OCI-LY7 (cell line): ENCODE measurements at regions not wholly inside any gene's neighbourhood (a gene's known extent, or its start where the extent isn't known, plus 50 kb on each side); places are given as distances from the start of the nearest gene placed in this dataset.

Source experiments
- BruUV-seq: library from RNA; stranded (reverse); fragments of 400-500 nt; replicated peaks from 2 replicates; lab custom pipeline; 2021; lab: Mats Ljungman, UMichigan
- CTCF ChIA-PET: fragments of 300-600 bp; sonication (Branson Sonifier 250); formaldehyde crosslinking; loops from one replicate; lab custom pipeline; 2022; ENCODE audit warnings: antibody characterized with exemption; ENCODE audit not compliant: unreplicated experiment; lab: Charles Lee
- POLR2A ChIA-PET: fragments of 300-600 bp; sonication (Branson Sonifier 250); formaldehyde crosslinking; loops from one replicate; lab custom pipeline; 2022; ENCODE audit warnings: antibody characterized with exemption; lab: Charles Lee
- DNase-seq: peaks from one replicate; pipeline ENCODE4 v3.0.0-alpha.2; 2015; ENCODE audit warnings: low spot score
- H2AFZ ChIP-seq: fragments of 200-600 bp; sonication (generic), shearing (Covaris generic); 2 replicates; pipeline ENCODE4 v1.6.1; 2014; ENCODE audit warnings: mild to moderate bottlenecking, antibody characterized with exemption, low read length, moderate library complexity
- H3K27ac ChIP-seq: fragments of 200-600 bp; sonication (generic); 2 replicates; pipeline ENCODE4 v1.5.1; 2014; ENCODE audit warnings: mixed run types, low read depth, mild to moderate bottlenecking, moderate library complexity, low read length, inconsistent platforms; ENCODE audit not compliant: poor library complexity, severe bottlenecking
- H3K36me3 ChIP-seq: fragments of 200-600 bp; sonication (generic); 2 replicates; pipeline ENCODE4 v1.6.1; 2014; ENCODE audit warnings: mild to moderate bottlenecking, antibody characterized with exemption, low read length, moderate library complexity, mixed read lengths; ENCODE audit not compliant: insufficient read depth
- H3K4me1 ChIP-seq: fragments of 200-600 bp; sonication (generic); 2 replicates; pipeline ENCODE4 v1.5.1; 2014; ENCODE audit warnings: mild to moderate bottlenecking, low read length; ENCODE audit not compliant: insufficient read depth, poor library complexity, severe bottlenecking
- H3K4me2 ChIP-seq: fragments of 200-600 bp; sonication (generic); 2 replicates; pipeline ENCODE4 v1.6.1; 2014; ENCODE audit warnings: mild to moderate bottlenecking, low read length
- H3K4me3 ChIP-seq: fragments of 200-600 bp; sonication (generic); 2 replicates; pipeline ENCODE4 v1.5.1; 2014; ENCODE audit warnings: mild to moderate bottlenecking, low read depth, low read length; ENCODE audit not compliant: poor library complexity, severe bottlenecking
- H3K79me2 ChIP-seq: fragments of 200-600 bp; sonication (generic); 2 replicates; pipeline ENCODE4 v1.6.1; 2016; ENCODE audit warnings: low read depth, mild to moderate bottlenecking, low read length, moderate library complexity, mixed read lengths; ENCODE audit not compliant: insufficient read depth
- H3K9me2 ChIP-seq: fragments of 200-600 bp; sonication (generic); 2 replicates; pipeline ENCODE4 v1.6.1; 2016; ENCODE audit warnings: mild to moderate bottlenecking, low read length, mixed read lengths; ENCODE audit not compliant: insufficient read depth
- H3K9me3 ChIP-seq: fragments of 200-600 bp; sonication (generic); 2 replicates; pipeline ENCODE4 v1.6.1; 2014; ENCODE audit warnings: mild to moderate bottlenecking, mixed run types, low read length, mixed read lengths
- H4K20me1 ChIP-seq: fragments of 200-600 bp; sonication (generic); 2 replicates; pipeline ENCODE4 v1.6.1; 2014; ENCODE audit warnings: mild to moderate bottlenecking, antibody characterized with exemption, low read length, moderate library complexity, mixed read lengths; ENCODE audit not compliant: insufficient read depth
- EZH2phosphoT487 ChIP-seq: fragments of 200-600 bp; sonication (generic); IDR thresholded peaks from 2 replicates; pipeline ENCODE4 v1.6.1; 2018; ENCODE audit warnings: low read depth, borderline replicate concordance, mild to moderate bottlenecking, mixed run types, antibody characterized with exemption, low read length, moderate library complexity, mixed read lengths
- intact Hi-C: fragments of 100-400 bp; cut with micrococcal nuclease; formaldehyde crosslinking; loops from one replicate; pipeline ENCODE4 v1.10.0; 2022; ENCODE audit not compliant: unreplicated experiment
- TF ChIP-seq, protein P1 (sequence below): fragments of 200-600 bp; sonication (generic); conservative IDR thresholded peaks from 2 replicates; pipeline ENCODE4 v1.5.1; 2014; ENCODE audit warnings: mild to moderate bottlenecking, antibody characterized with exemption, low read length, moderate library complexity, mixed read lengths

DNA sequence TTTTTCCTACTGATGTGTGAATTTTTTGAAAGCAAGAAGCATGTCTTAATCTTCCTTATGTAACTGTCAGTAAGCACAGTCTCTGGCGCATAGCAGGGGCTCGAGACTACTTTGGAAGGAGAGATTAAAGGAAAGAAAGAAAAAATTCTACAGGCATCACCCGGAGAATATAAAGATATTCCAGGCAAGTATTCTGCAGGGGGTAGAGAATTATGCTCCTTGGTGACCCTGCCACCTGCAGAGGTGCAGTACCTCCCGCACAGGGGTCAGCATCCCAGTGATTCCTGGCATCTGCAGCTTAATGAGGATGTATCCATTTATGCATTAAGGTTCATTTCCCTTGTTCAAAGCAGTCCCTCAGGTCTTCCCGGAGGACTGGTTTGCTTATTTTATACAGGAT is 87.6 kb upstream of the WLS start:
- Histone ChIP-seq H2AFZ (no peak overlapping the region), H3K9me2 (no peaks in the 10 kb centered on the region), H3K4me3 (no peak overlapping the region), H3K36me3 (no peaks in the 10 kb centered on the region), H3K79me2 (no peaks in the 10 kb centered on the region), H4K20me1 (no peaks in the 10 kb centered on the region), H3K9me3 (no peaks in the 10 kb centered on the region), H3K27ac (no peak overlapping the region), H3K4me1 (no peaks in the 10 kb centered on the region), H3K4me2 (no peak overlapping the region)
- no peak for DNase-seq
- ChIA-PET POLR2A (interaction anchor here (0.5 to 0.6 kb wide), 2 partner anchors 41 to 1219 kb away, joined by 3 to 4 read pairs; no protein-coding TSS in a partner anchor), CTCF (no interaction called here)
- intact Hi-C loops: loop anchor here (2.0 kb wide), 1 partner anchor 199 kb away; no protein-coding TSS in a partner anchor
- no peak for TF ChIP-seq EZH2phosphoT487
- TF ChIP-seq, protein P1, sequence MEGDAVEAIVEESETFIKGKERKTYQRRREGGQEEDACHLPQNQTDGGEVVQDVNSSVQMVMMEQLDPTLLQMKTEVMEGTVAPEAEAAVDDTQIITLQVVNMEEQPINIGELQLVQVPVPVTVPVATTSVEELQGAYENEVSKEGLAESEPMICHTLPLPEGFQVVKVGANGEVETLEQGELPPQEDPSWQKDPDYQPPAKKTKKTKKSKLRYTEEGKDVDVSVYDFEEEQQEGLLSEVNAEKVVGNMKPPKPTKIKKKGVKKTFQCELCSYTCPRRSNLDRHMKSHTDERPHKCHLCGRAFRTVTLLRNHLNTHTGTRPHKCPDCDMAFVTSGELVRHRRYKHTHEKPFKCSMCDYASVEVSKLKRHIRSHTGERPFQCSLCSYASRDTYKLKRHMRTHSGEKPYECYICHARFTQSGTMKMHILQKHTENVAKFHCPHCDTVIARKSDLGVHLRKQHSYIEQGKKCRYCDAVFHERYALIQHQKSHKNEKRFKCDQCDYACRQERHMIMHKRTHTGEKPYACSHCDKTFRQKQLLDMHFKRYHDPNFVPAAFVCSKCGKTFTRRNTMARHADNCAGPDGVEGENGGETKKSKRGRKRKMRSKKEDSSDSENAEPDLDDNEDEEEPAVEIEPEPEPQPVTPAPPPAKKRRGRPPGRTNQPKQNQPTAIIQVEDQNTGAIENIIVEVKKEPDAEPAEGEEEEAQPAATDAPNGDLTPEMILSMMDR: no peak
- no TSS peak for BruUV-seq

DNA sequence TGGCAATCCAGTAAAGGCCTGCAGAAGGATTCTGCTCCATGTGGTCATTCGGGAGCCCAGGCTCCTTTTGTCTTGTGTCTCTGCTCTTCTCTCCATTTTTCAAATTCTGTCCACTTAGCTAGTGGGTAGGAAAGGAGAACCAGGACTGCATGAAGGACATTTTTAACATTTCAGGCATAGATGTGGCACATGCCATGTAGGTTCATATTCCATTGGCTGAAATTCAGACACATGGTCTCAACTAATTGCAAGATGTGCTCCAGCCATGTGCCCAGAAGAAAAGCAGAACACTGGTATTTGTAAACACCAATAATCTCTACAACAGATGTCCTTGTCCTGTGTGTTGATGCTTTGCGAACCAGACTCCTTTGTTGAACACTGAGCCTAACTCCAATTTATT is 85.2 kb upstream of the WLS start:
- Histone ChIP-seq H3K27ac (no peak overlapping the region), H3K9me2 (no peaks in the 10 kb centered on the region), H3K4me3 (no peak overlapping the region), H3K4me2 (no peak overlapping the region), H4K20me1 (no peaks in the 10 kb centered on the region), H2AFZ (no peak overlapping the region), H3K36me3 (no peaks in the 10 kb centered on the region), H3K4me1 (no peaks in the 10 kb centered on the region), H3K9me3 (no peaks in the 10 kb centered on the region), H3K79me2 (no peaks in the 10 kb centered on the region)
- no peak for TF ChIP-seq EZH2phosphoT487
- TF ChIP-seq, protein P1: no peak
- BruUV-seq: no TSS peak
- intact Hi-C loops: no loop called here
- DNase-seq: no peak
- ChIA-PET POLR2A (interaction anchor here (0.7 kb wide), 1 partner anchor 171 kb away, joined by 4 read pairs; no protein-coding TSS in a partner anchor), CTCF (no interaction called here)

DNA sequence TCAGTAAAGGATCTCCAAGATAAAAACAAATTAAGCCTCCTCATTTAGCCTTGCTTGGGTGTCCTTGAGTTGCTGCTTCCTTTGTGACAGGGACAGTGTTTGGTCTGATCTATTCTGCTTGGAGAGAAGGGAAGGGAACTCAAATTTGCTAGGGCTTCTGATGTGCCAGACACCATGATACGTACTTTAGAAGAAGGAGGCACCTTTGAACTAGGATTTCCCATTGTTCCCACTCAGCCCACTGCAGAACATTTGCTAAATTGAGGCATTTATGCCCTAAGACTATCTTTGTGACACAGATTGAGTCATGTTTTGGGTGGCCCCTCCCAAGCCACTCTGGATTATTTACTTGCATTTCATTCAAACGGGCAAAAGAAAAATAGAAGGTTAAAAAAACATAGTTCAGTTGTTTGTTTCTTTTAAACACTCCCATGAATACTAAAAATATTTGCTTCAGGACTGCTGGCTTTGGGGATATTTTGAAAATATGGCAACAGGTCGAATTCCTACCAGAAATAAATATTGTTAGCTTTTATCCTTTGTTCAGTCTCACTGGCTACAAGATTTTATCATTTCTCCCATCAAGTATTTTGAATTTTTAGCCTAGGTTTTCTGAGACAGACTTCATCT is 81.9 kb upstream of the WLS start:
- intact Hi-C loops: no loop called here
- Histone ChIP-seq H2AFZ (no peak overlapping the region), H3K4me2 (no peak overlapping the region), H3K4me3 (no peak overlapping the region), H3K27ac (no peak overlapping the region), H3K79me2 (no peaks in the 10 kb centered on the region), H3K4me1 (no peaks in the 10 kb centered on the region), H3K9me2 (no peaks in the 10 kb centered on the region), H3K36me3 (no peaks in the 10 kb centered on the region), H4K20me1 (no peaks in the 10 kb centered on the region), H3K9me3 (no peaks in the 10 kb centered on the region)
- TF ChIP-seq EZH2phosphoT487: no peak
- TF ChIP-seq, protein P1: no peak
- DNase-seq: no peak
- BruUV-seq: no TSS peak
- ChIA-PET CTCF (no interaction called here), POLR2A (no interaction called here)
